Stimulated activated CD4-positive, alpha-beta T cell treated with anti-CD3 and anti-CD28 coated beads, Interleukin-2, amount 100 ng/mL, for 48 hours (primary cell): ENCODE measurements at regions not wholly inside any gene's neighbourhood (a gene's known extent, or its start where the extent isn't known, plus 50 kb on each side); places are given as distances from the start of the nearest gene placed in this dataset.

Source experiments
- DNase-seq, 2 donors: peaks; one replicate each; pipeline ENCODE4 v3.0.0-alpha.2; 2020

GRCh38 chr20:48433178-48433577 lies 394.6 kb downstream of the PREX1 start:
- DNase-seq = no peak

- DNase-seq = no peak
These were observed 395.3 kb downstream of the PREX1 start for GRCh38 chr20:48432494-48432832.

GRCh38 chr20:48431653-48432493 lies 395.9 kb downstream of the PREX1 start:
- DNase-seq = no peak

- no peak for DNase-seq
These were observed 401.2 kb downstream of the PREX1 start for GRCh38 chr20:48426630-48427029.

- DNase-seq = no peak
These were observed 401.8 kb downstream of the PREX1 start for GRCh38 chr20:48425817-48426612.

- DNase-seq = no peak
These were observed 402.5 kb downstream of the PREX1 start for GRCh38 chr20:48425321-48425720.

GRCh38 chr20:48422242-48422960 lies 405.4 kb downstream of the PREX1 start:
- DNase-seq = no peak

- no peak for DNase-seq
These were observed 406.3 kb downstream of the PREX1 start for GRCh38 chr20:48421547-48421946.

- DNase-seq = no peak
These were observed 407.6 kb downstream of the PREX1 start for GRCh38 chr20:48420176-48420575.

- no peak for DNase-seq
These were observed 408.6 kb downstream of the PREX1 start for GRCh38 chr20:48419173-48419572.

- DNase-seq = no peak
These were observed 411.8 kb downstream of the PREX1 start for GRCh38 chr20:48416002-48416401.

- no peak for DNase-seq
These were observed 413.0 kb downstream of the PREX1 start for GRCh38 chr20:48414786-48415185.

- DNase-seq = no peak
These were observed 415.8 kb downstream of the PREX1 start for GRCh38 chr20:48411919-48412522.

- DNase-seq = no peak
These were observed 416.6 kb downstream of the PREX1 start for GRCh38 chr20:48411245-48411644.

- no peak for DNase-seq
These were observed 418.7 kb downstream of the PREX1 start for GRCh38 chr20:48409055-48409615.

- no peak for DNase-seq
These were observed 420.1 kb downstream of the PREX1 start for GRCh38 chr20:48407710-48408109.

- no peak for DNase-seq
These were observed 420.9 kb downstream of the PREX1 start for GRCh38 chr20:48406912-48407340.

- DNase-seq = peak in 1 of 2 donors; percentile 6
These were observed 421.3 kb downstream of the PREX1 start for GRCh38 chr20:48406498-48406897.

GRCh38 chr20:48405909-48406308 lies 421.9 kb downstream of the PREX1 start:
- DNase-seq = no peak

GRCh38 chr20:48404598-48404997 lies 423.2 kb downstream of the PREX1 start:
- DNase-seq = no peak

GRCh38 chr20:48403167-48403761 lies 424.5 kb downstream of the PREX1 start:
- no peak for DNase-seq

- no peak for DNase-seq
These were observed 426.4 kb downstream of the PREX1 start for GRCh38 chr20:48401359-48401758.
